ENCODE measurements at regions not wholly inside any gene's neighbourhood (a gene's known extent, or its start where the extent isn't known, plus 50 kb on each side); places are given as distances from the start of the nearest gene placed in this dataset.
A peak's percentile ranks its signal among the peaks of the same experiment; 100 is the strongest.
"Not testable (repeated sequence)": the region's sequence is repeated elsewhere in the genome, so short reads cannot be mapped to it uniquely, and the experiment has no call there.

DNA sequence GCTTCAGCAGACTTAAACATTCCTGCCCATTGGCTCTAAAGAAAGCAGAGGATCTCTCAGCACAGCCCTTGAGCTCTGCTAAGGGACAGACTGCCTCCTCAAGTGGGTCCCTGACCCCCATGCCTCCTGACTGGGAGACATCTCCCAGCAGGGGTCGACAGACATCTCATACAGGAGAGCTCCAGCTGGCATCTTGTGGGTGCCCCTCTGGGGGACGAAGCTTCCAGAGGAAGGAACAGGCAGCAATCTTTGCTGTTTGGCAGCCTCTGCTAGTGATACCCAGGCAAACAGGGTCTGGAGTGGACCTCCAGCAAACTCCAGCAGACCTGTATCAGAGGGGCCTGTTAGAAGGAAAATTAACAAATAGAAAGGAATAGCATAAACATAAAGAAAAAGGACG, 485.1 kb downstream of the ATP23 start:
- not testable (repeated sequence) for DNase-seq

- DNase-seq: no peak
These were observed 486.3 kb downstream of the LRIG3 start for GRCh38 chr12:58433959-58434358.

DNA sequence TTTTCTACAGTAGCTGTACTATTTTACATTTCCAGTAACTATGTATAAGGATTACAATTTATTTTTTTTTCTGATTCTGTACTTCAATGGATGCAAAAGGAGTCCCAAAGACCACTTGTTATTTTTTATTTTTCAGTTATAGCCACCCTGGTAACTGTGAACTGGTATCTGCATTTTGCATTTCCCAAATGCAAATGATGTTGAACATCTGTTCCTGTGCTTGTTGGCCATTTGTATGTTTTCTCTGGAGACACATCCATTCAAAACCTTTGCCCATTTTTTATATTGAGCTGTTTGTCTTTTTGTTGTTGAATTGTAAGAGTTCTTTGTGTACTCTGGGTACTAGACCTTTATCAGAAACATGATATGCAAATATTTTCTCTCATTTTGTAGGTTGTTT, 485.6 kb downstream of the LRIG3 start:
- DNase-seq: no peak

DNA sequence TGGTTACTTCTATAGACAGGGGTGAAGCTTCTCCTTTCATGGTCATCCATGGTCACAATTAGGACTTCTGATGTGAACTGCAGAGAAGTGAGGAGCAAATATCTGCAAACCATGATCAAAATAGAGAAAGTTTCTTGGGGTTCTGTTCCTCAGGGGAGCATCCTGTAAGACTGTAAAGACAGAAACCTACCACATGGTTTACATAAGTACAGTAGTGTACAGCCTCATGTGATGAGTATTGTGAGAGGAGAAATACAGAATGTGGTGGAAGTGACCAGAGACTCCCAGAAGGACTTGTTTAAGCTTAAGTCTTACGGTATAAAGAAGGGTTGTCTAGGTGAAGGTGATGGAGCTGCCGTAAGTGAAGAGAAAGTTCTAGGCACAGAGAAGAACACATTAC, 484.7 kb downstream of the LRIG3 start:
- DNase-seq: no peak

DNA sequence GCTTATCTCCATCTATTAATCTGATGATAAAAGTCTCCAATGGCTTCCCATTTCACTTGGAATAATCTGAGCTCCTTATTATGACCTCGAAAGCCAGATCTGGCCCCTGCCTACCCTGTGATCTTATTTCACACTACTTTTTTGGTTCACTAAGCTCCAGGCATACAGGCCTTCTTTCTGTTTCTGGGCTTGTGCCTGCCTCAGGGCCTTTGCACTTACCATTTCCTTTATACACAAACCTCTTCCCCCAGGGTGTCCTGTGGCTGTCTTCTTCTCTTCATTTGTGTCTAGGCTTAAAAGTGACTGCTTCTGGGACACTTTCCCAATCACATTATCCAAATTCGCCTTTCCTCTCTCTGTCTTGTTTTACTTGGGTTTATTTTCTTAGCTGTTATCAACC, 478.8 kb downstream of the LRIG3 start:
- no peak for DNase-seq

- peak; percentile 26 for DNase-seq
These were observed 476.9 kb downstream of the LRIG3 start for GRCh38 chr12:58443273-58443980.

DNA sequence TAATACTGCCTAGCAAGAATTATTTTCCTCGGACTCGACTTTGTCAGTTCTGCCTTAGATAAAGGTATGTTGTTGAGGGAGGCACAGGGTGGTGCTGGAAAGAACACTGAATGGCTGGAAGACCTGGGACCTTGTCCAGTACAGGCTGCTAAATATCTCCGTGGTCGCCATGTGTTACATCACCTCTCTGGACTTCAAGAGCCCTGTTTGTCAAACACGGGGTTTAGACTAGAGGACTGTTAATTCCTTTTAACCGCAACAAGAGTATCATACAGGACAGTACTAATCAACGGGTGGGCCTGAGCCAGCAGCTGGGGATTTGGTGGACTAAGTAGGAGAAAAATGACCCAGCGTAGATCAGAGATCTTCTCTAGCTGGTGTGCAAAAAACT, 476.3 kb downstream of the LRIG3 start:
- no peak for DNase-seq

DNA sequence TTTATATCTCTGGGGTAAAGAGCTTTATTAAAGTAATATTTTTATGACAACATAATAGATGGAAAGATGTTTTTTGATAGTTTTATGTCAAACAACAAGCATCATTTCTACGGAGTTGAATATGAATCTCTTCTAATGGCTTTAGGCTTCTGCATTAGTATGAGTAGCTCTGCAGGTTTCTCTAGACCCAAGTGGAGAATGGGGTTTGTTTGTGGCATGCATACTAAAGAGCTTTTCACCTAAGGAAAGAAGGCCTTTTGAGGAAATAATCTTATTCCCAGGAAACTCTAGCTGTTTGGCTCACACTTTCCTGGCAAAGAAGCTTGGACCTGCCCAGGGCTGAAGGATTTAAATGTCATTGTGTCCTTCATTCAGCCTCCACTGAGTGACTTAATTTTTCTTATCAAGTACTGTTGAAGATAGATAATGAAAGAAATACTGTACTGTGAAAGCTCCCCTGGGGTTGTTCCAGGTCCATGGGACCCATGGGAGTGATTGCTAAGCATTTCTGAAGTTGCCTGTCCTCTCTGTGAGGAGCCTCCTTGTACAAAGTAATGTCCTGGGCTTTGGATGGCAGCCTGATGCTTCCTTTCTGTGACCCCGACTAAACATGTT, 469.3 kb downstream of the LRIG3 start:
- DNase-seq: no peak

- no peak for DNase-seq
These were observed 467.8 kb downstream of the LRIG3 start for GRCh38 chr12:58452546-58452945.

DNA sequence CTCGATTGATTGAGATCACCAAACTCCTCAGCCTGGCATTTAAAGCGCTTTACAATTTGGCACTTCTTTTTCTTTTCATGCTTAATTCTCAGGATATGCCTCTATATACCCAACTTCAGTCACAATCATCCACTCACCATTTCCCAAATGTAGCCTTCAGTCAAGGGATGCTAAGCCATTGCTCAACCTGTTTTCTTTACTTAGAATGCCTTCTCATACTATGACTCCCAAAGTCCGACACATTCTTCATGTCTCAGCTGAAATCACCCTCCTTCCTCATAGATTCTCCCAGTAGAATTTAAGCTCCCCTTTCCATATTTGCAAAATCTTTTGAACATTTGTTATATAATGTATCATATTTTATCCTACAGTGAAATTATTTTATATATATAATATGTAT, 467.0 kb downstream of the LRIG3 start:
- DNase-seq: no peak

DNA sequence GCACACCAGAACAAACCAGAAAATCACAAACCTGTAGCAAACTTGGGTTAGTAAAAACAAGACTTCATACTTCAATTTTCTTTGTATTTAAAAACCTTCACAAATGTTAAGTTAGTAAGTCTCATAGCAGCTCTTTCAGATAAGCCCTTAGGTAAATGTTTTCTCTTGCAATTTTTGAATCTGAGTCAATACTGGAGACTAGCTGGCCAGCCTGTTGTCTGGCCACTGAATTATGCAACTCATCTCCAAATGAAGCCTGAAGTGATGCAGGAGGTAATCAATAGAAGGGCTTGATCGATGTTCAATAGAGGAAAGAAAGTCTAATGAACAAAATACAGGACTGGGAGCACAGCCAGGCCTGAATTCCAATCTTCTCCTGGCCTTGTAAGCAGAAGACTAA, 465.2 kb downstream of the LRIG3 start:
- no peak for DNase-seq

DNA sequence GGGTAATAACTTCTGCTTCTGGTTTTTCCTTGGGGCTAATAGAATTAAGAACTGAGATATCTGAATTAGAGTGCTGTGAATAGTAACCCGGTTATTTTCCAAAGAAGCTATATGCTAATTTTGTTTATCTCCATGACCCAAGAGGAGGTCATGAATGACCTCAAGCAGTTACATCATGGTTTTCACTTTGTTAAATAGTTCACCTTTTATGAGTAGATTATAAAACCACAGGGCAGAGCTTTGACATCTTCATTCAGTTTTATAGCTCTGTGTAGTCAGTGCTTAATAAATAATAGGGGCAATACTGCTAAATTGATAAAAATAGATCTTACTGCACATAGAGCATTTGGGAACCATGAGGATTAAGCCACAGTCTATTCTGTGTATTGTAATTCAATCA, 462.2 kb downstream of the LRIG3 start:
- DNase-seq: no peak

DNA sequence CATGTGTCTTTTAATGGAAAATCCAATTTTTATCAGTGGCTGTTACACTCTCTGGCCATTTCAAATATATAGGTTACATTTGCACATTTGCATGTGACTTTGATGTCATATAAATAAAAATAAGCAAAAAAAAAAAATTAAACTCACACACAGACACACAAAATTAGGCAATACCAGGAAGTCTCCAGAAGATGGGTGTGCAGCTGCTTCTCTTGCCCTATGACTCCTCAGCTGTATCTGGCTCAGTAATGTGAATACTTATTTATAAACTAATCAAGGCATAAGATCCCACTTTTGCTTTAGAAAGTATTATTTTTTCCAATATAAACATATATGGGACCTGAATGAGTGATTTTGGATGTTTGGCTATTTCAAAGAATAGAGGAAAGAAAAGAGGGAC, 461.1 kb downstream of the LRIG3 start:
- DNase-seq: no peak

GRCh38 chr12:58463051-58463450, 457.3 kb downstream of the LRIG3 start:
- no peak for DNase-seq

DNA sequence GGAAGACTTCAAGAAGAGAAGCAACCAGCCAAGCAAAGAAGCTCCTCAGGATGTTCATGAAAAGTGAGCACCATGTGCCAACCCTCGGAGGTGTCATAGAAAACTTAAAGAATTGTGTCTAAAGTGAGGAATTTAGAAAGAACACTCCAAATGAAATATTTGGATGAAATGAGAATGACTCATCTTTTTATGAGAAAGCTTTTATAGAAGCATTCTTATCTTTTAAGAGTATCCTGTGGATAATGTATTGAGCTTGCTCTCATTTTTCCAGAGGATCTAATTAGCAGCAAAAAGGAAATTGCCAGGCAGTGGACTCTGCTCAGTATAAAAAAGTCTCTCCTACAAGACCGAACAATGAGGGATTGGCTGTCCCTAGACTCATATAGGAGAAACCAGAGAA, 454.9 kb downstream of the LRIG3 start:
- no peak for DNase-seq

GRCh38 chr12:58470266-58471010, 449.9 kb downstream of the LRIG3 start:
- DNase-seq: no peak

DNA sequence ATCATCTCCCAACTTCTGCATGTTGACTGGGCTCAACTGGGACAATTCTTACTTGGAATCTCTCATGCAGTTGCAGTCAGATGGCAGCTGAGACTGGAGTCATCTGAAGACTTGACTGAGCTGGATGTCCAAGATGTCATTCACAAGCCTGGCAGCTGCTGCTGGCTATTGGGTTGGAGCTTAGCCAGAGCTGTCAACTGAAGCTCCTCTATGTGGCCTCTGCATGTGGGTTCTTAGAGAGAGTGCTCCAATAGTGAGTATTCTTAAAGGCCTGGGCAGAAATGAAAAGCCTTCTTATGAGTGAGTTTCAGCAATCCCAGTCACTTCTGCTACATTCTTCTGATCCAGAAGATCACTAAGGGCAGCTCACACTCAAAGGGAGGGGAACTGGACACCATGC, 440.9 kb downstream of the LRIG3 start:
- no peak for DNase-seq

DNA sequence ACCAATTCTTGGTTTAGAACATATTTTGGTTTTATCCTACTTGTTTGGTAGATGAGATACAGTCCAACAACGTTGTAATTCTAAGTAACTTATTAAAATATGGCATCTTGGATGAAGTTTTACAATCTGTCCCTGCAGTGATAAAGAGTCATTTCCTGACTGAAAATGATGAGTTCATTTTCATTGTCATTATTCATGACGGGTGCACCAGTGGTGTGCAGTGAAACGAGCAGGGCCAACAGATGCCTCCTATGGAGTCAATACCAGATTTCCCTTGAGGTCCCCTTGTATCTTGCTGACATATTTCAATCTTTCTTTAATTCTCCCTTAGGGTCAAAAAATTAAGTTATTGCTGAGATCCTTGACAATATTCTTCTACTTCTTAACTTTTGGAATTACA, 438.5 kb downstream of the LRIG3 start:
- no peak for DNase-seq

- no peak for DNase-seq
These were observed 433.0 kb downstream of the LRIG3 start for GRCh38 chr12:58487255-58487654.

GRCh38 chr12:58487678-58488161, 432.6 kb downstream of the LRIG3 start:
- no peak for DNase-seq

- no peak for DNase-seq
These were observed 430.9 kb downstream of the LRIG3 start for GRCh38 chr12:58489394-58489793.

- no peak for DNase-seq
These were observed 429.0 kb downstream of the LRIG3 start for GRCh38 chr12:58491306-58491705.

DNA sequence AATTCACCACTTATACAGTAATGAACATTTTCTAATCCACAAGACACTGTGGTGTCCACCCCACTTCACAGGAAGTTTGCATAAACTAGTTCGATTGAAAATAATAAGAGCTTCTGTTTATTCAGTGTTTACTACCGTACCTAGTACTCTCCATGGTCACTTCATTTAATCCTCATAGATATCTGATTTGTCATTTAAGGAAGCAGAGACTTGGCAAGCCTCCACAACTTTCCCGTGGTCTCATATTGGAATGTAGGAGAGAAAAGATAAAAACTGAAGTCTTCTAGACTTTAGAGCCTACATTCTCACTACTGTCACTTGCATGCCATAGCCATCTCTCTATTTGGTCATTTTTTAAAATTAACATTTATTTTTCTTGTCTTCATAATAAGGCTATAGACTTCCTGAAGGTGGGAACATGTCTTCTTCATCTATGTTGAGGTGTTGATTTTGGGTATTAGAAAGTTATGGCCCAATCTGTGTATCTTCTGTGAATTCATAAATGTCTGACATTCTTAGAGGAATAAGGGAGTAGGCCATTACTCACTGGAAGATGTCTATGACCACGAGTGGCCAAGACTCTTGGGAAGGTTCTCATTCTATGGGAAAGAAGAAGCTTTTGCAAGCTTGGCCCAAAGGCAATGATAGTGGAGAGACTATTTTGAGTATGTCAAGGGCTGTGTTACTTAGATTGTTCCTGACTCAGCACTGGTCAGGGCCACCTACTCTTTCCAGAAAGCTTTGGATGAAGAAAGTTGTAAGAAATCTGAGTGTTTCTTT, 423.7 kb downstream of the LRIG3 start:
- DNase-seq: no peak
